OCI-LY7 (cell line): ENCODE measurements at regions not wholly inside any gene's neighbourhood (a gene's known extent, or its start where the extent isn't known, plus 50 kb on each side); places are given as distances from the start of the nearest gene placed in this dataset.

Experiments
- CTCF ChIP-seq: fragments of 200-600 bp; sonication (generic); conservative IDR thresholded peaks from 2 replicates; pipeline ENCODE4 v1.5.1; 2014; ENCODE audit warnings: mild to moderate bottlenecking, antibody characterized with exemption, low read length, moderate library complexity, mixed read lengths
- EZH2phosphoT487 ChIP-seq: fragments of 200-600 bp; sonication (generic); IDR thresholded peaks from 2 replicates; pipeline ENCODE4 v1.6.1; 2018; ENCODE audit warnings: low read depth, borderline replicate concordance, mild to moderate bottlenecking, mixed run types, antibody characterized with exemption, low read length, moderate library complexity, mixed read lengths

GRCh38 chr2:45205480-45205879, 196.2 kb upstream of the SIX2 start:
- no peak for TF ChIP-seq EZH2phosphoT487
- no peak for TF ChIP-seq CTCF
